Neural progenitor cell (in vitro differentiated cells): ENCODE measurements at regions not wholly inside any gene's neighbourhood (a gene's known extent, or its start where the extent isn't known, plus 50 kb on each side); places are given as distances from the start of the nearest gene placed in this dataset.

Source experiments
- DNase-seq: peaks from one replicate; pipeline ENCODE4 v3.0.0-alpha.2; 2016; ENCODE audit warnings: low spot score
- H2AFZ ChIP-seq: fragments of 200-600 bp; sonication (generic); replicated peaks from 2 replicates; pipeline ENCODE4 v1.6.1; 2016; ENCODE audit warnings: antibody characterized with exemption
- H3F3A ChIP-seq: fragments of 200-600 bp; sonication (generic); 2 replicates; pipeline ENCODE4 v1.6.1; 2016; ENCODE audit warnings: antibody characterized with exemption, low read depth
- H3K27ac ChIP-seq: fragments of 200-600 bp; sonication (generic); 2 replicates; pipeline ENCODE4 v1.5.1; 2016; ENCODE audit warnings: mild to moderate bottlenecking
- H3K27me3 ChIP-seq: fragments of 200-600 bp; sonication (generic); 2 replicates; pipeline ENCODE4 v1.6.1; 2016; ENCODE audit warnings: mild to moderate bottlenecking, moderate library complexity
- H3K36me3 ChIP-seq: fragments of 200-600 bp; sonication (generic); 2 replicates; pipeline ENCODE4 v1.5.1; 2016
- H3K4me1 ChIP-seq: fragments of 200-600 bp; sonication (generic); 2 replicates; pipeline ENCODE4 v1.6.1; 2016; ENCODE audit warnings: mixed run types
- H3K4me2 ChIP-seq: fragments of 200-600 bp; sonication (generic); 2 replicates; pipeline ENCODE4 v1.6.1; 2016
- H3K4me3 ChIP-seq: fragments of 200-600 bp; sonication (generic); 2 replicates; pipeline ENCODE4 v1.5.1; 2016
- H3K79me2 ChIP-seq: fragments of 200-600 bp; sonication (generic); 2 replicates; pipeline ENCODE4 v1.6.1; 2016; ENCODE audit warnings: low read depth
- H3K9ac ChIP-seq: fragments of 200-600 bp; sonication (generic); 2 replicates; pipeline ENCODE4 v1.6.1; 2016
- H3K9me3 ChIP-seq: fragments of 200-600 bp; sonication (generic); 2 replicates; pipeline ENCODE4 v1.5.1; 2016; ENCODE audit warnings: low read depth
- H4K20me1 ChIP-seq: fragments of 200-600 bp; sonication (generic); 2 replicates; pipeline ENCODE4 v1.6.1; 2016; ENCODE audit warnings: low read depth
- H3K27ac Mint-ChIP-seq: 3 replicates; pipeline ENCODE4 v1.8.0; 2021; ENCODE audit warnings: mixed read lengths
- H3K27me3 Mint-ChIP-seq: 2 replicates; pipeline ENCODE4 v1.8.0; 2022; ENCODE audit warnings: low read depth, mild to moderate bottlenecking, inconsistent platforms, moderate library complexity, mixed read lengths; ENCODE audit not compliant: insufficient read depth
- H3K36me3 Mint-ChIP-seq: 3 replicates; pipeline ENCODE4 v1.8.0; 2021; ENCODE audit warnings: mixed read lengths
- H3K4me1 Mint-ChIP-seq: 3 replicates; pipeline ENCODE4 v1.8.0; 2021; ENCODE audit warnings: mixed read lengths
- H3K4me3 Mint-ChIP-seq: 3 replicates; pipeline ENCODE4 v1.8.0; 2021; ENCODE audit warnings: mild to moderate bottlenecking, moderate library complexity, mixed read lengths
- H3K9me3 Mint-ChIP-seq: 3 replicates; pipeline ENCODE4 v1.8.0; 2020; ENCODE audit warnings: mixed read lengths
- EZH2 ChIP-seq: fragments of 200-600 bp; sonication (generic); IDR thresholded peaks from 2 replicates; pipeline ENCODE4 v1.6.1; 2017; ENCODE audit warnings: antibody characterized with exemption, mild to moderate bottlenecking, moderate library complexity
- EZH2phosphoT487 ChIP-seq: fragments of 200-600 bp; sonication (generic); IDR thresholded peaks from 2 replicates; pipeline ENCODE4 v1.6.1; 2017; ENCODE audit warnings: antibody characterized with exemption
- TF ChIP-seq, protein P1 (sequence below): fragments of 200-600 bp; sonication (generic); IDR thresholded peaks from 2 replicates; pipeline ENCODE4 v1.5.1; 2017; ENCODE audit warnings: antibody characterized with exemption, mild to moderate bottlenecking

DNA sequence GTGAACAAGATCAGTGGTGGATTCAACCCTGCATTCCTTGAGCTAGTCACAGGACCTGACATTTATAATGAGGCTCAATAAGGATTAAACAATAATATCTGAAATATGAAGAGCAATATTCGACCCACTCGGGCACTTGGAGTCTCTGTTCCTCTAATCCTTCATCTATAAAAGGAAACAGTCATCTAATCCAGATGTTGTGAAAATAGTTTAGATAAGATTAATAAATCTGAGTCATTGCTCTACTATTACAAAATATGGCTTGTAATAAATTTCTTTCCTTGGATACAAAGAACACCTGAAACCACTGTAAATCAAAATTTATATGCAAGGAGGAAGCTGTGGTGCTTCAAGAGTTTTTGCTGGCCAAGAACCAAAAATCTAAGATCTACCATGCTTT lies 846.9 kb upstream of the ACVR2A start:
- Histone ChIP-seq H3F3A (no peaks in the 10 kb centered on the region), H4K20me1 (no peaks in the 10 kb centered on the region), H3K27ac (no peak overlapping the region), H3K9ac (no peak overlapping the region), H3K4me2 (no peak overlapping the region), H3K36me3 (no peaks in the 10 kb centered on the region), H3K27me3 (no peaks in the 10 kb centered on the region), H3K4me1 (peaks cover 14% of the 10 kb centered on the region), H3K79me2 (no peaks in the 10 kb centered on the region), H3K9me3 (no peaks in the 10 kb centered on the region), H2AFZ (no peak overlapping the region), H3K4me3 (no peak overlapping the region)
- Mint-ChIP-seq H3K9me3 (peaks cover 5% of the 10 kb centered on the region), H3K4me3 (no peak overlapping the region), H3K27me3 (peaks cover 7% of the 10 kb centered on the region), H3K36me3 (no peaks in the 10 kb centered on the region), H3K27ac (no peak overlapping the region), H3K4me1 (peaks cover 15% of the 10 kb centered on the region)
- no peak for DNase-seq
- TF ChIP-seq, protein P1, sequence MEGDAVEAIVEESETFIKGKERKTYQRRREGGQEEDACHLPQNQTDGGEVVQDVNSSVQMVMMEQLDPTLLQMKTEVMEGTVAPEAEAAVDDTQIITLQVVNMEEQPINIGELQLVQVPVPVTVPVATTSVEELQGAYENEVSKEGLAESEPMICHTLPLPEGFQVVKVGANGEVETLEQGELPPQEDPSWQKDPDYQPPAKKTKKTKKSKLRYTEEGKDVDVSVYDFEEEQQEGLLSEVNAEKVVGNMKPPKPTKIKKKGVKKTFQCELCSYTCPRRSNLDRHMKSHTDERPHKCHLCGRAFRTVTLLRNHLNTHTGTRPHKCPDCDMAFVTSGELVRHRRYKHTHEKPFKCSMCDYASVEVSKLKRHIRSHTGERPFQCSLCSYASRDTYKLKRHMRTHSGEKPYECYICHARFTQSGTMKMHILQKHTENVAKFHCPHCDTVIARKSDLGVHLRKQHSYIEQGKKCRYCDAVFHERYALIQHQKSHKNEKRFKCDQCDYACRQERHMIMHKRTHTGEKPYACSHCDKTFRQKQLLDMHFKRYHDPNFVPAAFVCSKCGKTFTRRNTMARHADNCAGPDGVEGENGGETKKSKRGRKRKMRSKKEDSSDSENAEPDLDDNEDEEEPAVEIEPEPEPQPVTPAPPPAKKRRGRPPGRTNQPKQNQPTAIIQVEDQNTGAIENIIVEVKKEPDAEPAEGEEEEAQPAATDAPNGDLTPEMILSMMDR = no peak
- no peak for TF ChIP-seq EZH2
- no peak for TF ChIP-seq EZH2phosphoT487

DNA sequence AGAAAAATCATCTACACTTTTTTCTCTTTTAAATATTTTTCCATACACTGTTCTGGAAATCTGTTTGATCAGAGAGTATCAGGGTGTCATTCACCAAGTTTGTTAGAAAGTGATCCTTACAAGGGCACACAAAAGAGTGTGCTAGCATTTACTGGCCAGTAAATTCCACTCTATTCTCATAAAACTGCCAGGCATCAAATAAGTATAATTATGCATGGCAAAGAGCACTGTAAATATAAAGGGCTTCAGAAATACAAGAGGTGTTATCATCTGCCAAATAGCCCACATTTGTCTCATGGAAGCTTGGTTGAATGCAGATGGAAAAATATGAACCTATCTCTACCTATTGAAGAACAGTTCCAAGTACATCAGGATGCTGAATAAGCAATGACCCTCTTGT lies 847.3 kb upstream of the ACVR2A start:
- no peak overlapping the region for H3K9ac ChIP-seq
- no peak overlapping the region for H3K27ac ChIP-seq
- Mint-ChIP-seq H3K27me3 (peaks cover 7% of the 10 kb centered on the region), H3K4me1 (peaks cover 15% of the 10 kb centered on the region), H3K27ac (no peak overlapping the region), H3K4me3 (no peak overlapping the region), H3K36me3 (no peaks in the 10 kb centered on the region), H3K9me3 (peaks cover 5% of the 10 kb centered on the region)
- H3K9me3 ChIP-seq = no peaks in the 10 kb centered on the region
- no peak overlapping the region for H3K4me2 ChIP-seq
- peaks cover 14% of the 10 kb centered on the region for H3K4me1 ChIP-seq
- no peaks in the 10 kb centered on the region for H3K27me3 ChIP-seq
- no peaks in the 10 kb centered on the region for H3F3A ChIP-seq
- no peak overlapping the region for H2AFZ ChIP-seq
- no peak for TF ChIP-seq EZH2phosphoT487
- TF ChIP-seq, protein P1 = no peak
- DNase-seq = no peak
- H3K4me3 ChIP-seq = no peak overlapping the region
- no peaks in the 10 kb centered on the region for H4K20me1 ChIP-seq
- H3K79me2 ChIP-seq = no peaks in the 10 kb centered on the region
- no peaks in the 10 kb centered on the region for H3K36me3 ChIP-seq

DNA sequence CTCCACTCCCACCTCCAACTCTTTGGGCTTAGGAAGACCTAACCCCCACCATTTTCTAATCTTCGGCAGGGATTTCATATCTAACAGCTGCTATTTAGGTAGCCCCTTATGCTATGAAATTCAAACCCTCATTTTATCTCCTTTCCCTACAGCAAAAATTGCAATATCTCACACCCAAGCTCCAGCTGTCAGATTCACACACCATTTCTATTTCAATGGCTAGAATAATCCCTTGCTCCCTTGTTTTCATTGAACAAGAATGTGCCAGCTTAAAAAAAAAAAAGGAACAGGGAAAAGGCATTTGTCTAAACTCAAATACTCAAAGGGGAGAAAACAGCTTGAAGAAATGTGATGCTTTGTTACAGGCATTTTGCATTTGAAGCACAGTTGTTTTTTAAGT lies 850.6 kb upstream of the ACVR2A start:
- Histone ChIP-seq H3K27me3 (no peaks in the 10 kb centered on the region), H3K9me3 (no peaks in the 10 kb centered on the region), H3K4me3 (no peak overlapping the region), H3K79me2 (no peaks in the 10 kb centered on the region), H3K4me1 (peaks cover 14% of the 10 kb centered on the region), H4K20me1 (no peaks in the 10 kb centered on the region), H3K27ac (peak overlapping the region; percentile 21), H3K36me3 (no peaks in the 10 kb centered on the region), H3K4me2 (peak overlapping the region; percentile 16), H2AFZ (no peak overlapping the region), H3K9ac (no peak overlapping the region), H3F3A (no peaks in the 10 kb centered on the region)
- peaks cover 1% of the 10 kb centered on the region for H3K9me3 Mint-ChIP-seq
- DNase-seq = peak; percentile 37
- TF ChIP-seq, protein P1 = no peak
- TF ChIP-seq EZH2 (no peak), EZH2phosphoT487 (no peak)
- H3K36me3 Mint-ChIP-seq = no peaks in the 10 kb centered on the region
- H3K27ac Mint-ChIP-seq = no peak overlapping the region
- H3K27me3 Mint-ChIP-seq = peaks cover 5% of the 10 kb centered on the region
- peaks cover 22% of the 10 kb centered on the region for H3K4me1 Mint-ChIP-seq
- H3K4me3 Mint-ChIP-seq = no peak overlapping the region
